ENCODE measurements at regions not wholly inside any gene's neighbourhood (a gene's known extent, or its start where the extent isn't known, plus 50 kb on each side); places are given as distances from the start of the nearest gene placed in this dataset.

GRCh38 chr2:209029249-209029648 is 394.6 kb upstream of the MAP2 start (continued):
- no peak for TF ChIP-seq CHD7 (IDR thresholded peaks at IDR 0.05; ENCODE audit: insufficient replicate concordance, low read length)
- TF ChIP-seq POLR2A (IDR thresholded peaks at IDR 0.05; ENCODE audit: control extremely low read depth in 1 of 2, low read depth in 2 of 2, low read length in 2 of 2), result no peak
- TF ChIP-seq POLR2AphosphoS5 (IDR thresholded peaks at IDR 0.05; ENCODE audit: low read depth, low read length), result no peak
- TF ChIP-seq TEAD4 (IDR thresholded peaks at IDR 0.05; ENCODE audit: low read depth, low read length), result no peak
- TF ChIP-seq CHD2 (IDR thresholded peaks at IDR 0.05; ENCODE audit: low read length), result no peak
- TF ChIP-seq SUZ12 (IDR thresholded peaks at IDR 0.05; ENCODE audit: low read length), result no peak
- TF ChIP-seq CBX5 (IDR thresholded peaks at IDR 0.05; ENCODE audit: low read depth, low read length), result no peak
- no peak for TF ChIP-seq BACH1 (IDR thresholded peaks at IDR 0.05; ENCODE audit: low read length)
- no peak for TF ChIP-seq ASH2L (IDR thresholded peaks at IDR 0.05; ENCODE audit: low read length)
- TF ChIP-seq RAD21 (IDR thresholded peaks at IDR 0.05 in 1 of 2, conservative IDR thresholded peaks at IDR 0.05 in 1 of 2; ENCODE audit: low read depth in 2 of 2, low read length in 2 of 2), result no peak
- no peak for TF ChIP-seq ATF3 (IDR thresholded peaks at IDR 0.05; ENCODE audit: insufficient read depth, low read depth, low read length)
- TF ChIP-seq TAF7 (optimal IDR thresholded peaks at IDR 0.05; ENCODE audit: borderline replicate concordance, low read depth, low read length), result no peak
- no peak for TF ChIP-seq SP4 (IDR thresholded peaks at IDR 0.05; ENCODE audit: low read length)
